Sigmoid colon (tissue), 6 donors: ENCODE measurements at regions not wholly inside any gene's neighbourhood (a gene's known extent, or its start where the extent isn't known, plus 50 kb on each side); places are given as distances from the start of the nearest gene placed in this dataset.

Experiments used
- DNase-seq: peaks from one replicate; pipeline ENCODE4 v3.0.0-alpha.2; 2019
- H3K27ac ChIP-seq, 4 donors: fragments of 200-600 bp; sonication (generic); one replicate each; pipeline ENCODE4 v1.5.1; 2016 to 2019; ENCODE audit warnings: mild to moderate bottlenecking in 1 of 4
- H3K27me3 ChIP-seq, 3 donors: fragments of 200-600 bp; sonication (generic); one replicate each; pipeline ENCODE4 v1.5.1; 2019; ENCODE audit warnings: mild to moderate bottlenecking in 1 of 3
- H3K36me3 ChIP-seq, 4 donors: fragments of 200-600 bp; sonication (generic); one replicate each; pipeline ENCODE4 v1.5.1; 2016 to 2019
- H3K4me1 ChIP-seq, 4 donors: fragments of 200-600 bp; sonication (generic); one replicate each; pipeline ENCODE4 v1.5.1; 2017 to 2019
- H3K4me3 ChIP-seq, 4 donors: fragments of 200-600 bp; sonication (generic); one replicate each; pipeline ENCODE4 v1.5.1; 2017 to 2019; ENCODE audit warnings: mild to moderate bottlenecking in 2 of 4, moderate library complexity in 1 of 4
- H3K9me3 ChIP-seq, 4 donors: fragments of 200-600 bp in 3 of 4; sonication (generic) in 3 of 4; one replicate each; pipeline versions ENCODE4 v1.5.1 to v1.6.1; 2013 to 2019
- CTCF ChIP-seq, 4 experiments: fragments of 450-650 bp in 3 of 4; fragments of 200-600 bp in 1 of 4; IDR thresholded peaks; one replicate each; pipeline ENCODE4 v1.5.1; 2016 to 2019; ENCODE audit warnings: antibody characterized with exemption in 4 of 4, mild to moderate bottlenecking in 3 of 4, moderate library complexity in 2 of 4
- EP300 ChIP-seq, 4 donors: sonication (generic); formaldehyde crosslinking; IDR thresholded peaks; one replicate each; pipeline ENCODE4 v1.6.1; 2017; ENCODE audit warnings: antibody characterized with exemption in 4 of 4
- POLR2A ChIP-seq, 2 donors: fragments of 450-650 bp; IDR thresholded peaks; one replicate each; pipeline ENCODE4 v1.6.1; 2016; ENCODE audit warnings: antibody characterized with exemption in 2 of 2, mild to moderate bottlenecking in 2 of 2, moderate library complexity in 2 of 2
- POLR2AphosphoS5 ChIP-seq, 4 donors: sonication (generic); formaldehyde crosslinking; IDR thresholded peaks; one replicate each; pipeline ENCODE4 v1.6.1; 2017; ENCODE audit warnings: antibody characterized with exemption in 4 of 4
- WGBS, 2 donors: extraction: QIAGEN DNeasy Blood & Tissue Kit; methylation state at CpG; one replicate each; pipeline ENCODE4 v1.1.7; 2013; 5-methylcytosine and 5-hydroxymethylcytosine counted together
- intact Hi-C: fragments of 100-400 bp; cut with DNase I; formaldehyde crosslinking; loops from one replicate; pipeline ENCODE4 v1.15.1; 2023
- donor health status: healthy with polysubstance abuse.
- donor health status: healthy.

DNA sequence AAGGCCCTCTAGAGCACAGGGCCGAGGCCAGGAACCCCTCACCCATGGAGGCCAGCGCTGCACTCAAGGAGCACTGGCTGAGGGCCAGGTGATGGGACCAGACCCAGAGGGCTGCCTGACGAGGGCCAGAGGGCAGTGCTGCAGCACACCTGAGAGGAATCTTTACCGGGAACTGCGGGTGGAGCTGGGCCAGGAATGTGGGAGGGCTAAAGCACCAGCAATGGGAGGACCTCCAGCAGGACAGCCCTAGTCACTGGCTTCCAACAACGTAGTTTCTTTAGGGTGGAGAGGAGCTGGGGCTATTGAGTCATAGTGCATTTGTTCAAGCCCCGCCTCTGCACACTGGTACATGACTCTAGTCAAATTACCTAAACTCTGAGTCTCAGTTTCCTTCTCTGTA lies 143.4 kb downstream of the TMEM17 start:
- WGBS, 2 donors = 76 to 82% methylated on average over 7 of the region's 7 CpGs
- no peak for DNase-seq

GRCh38 chr2:62361964-62362363 lies 144.0 kb downstream of the TMEM17 start:
- WGBS, 2 donors = 96 to 99% methylated on average over 2 of the region's 2 CpGs

More for the DNA sequence above, 143.4 kb downstream of the TMEM17 start:
- no peaks in the 10 kb centered on the region for H3K9me3 ChIP-seq
- TF ChIP-seq CTCF (IDR thresholded peaks at IDR 0.05) (no peak), POLR2AphosphoS5 (IDR thresholded peaks at IDR 0.05) (no peak), POLR2A (IDR thresholded peaks at IDR 0.05) (no peak), EP300 (IDR thresholded peaks at IDR 0.05) (no peak)
- no peak overlapping the region for H3K4me3 ChIP-seq
- intact Hi-C loops = no loop called here
- no peaks in the 10 kb centered on the region for H3K36me3 ChIP-seq
- H3K4me1 ChIP-seq = no peaks in the 10 kb centered on the region
- H3K27me3 ChIP-seq = no peaks in the 10 kb centered on the region
- H3K27ac ChIP-seq = no peak overlapping the region

DNA sequence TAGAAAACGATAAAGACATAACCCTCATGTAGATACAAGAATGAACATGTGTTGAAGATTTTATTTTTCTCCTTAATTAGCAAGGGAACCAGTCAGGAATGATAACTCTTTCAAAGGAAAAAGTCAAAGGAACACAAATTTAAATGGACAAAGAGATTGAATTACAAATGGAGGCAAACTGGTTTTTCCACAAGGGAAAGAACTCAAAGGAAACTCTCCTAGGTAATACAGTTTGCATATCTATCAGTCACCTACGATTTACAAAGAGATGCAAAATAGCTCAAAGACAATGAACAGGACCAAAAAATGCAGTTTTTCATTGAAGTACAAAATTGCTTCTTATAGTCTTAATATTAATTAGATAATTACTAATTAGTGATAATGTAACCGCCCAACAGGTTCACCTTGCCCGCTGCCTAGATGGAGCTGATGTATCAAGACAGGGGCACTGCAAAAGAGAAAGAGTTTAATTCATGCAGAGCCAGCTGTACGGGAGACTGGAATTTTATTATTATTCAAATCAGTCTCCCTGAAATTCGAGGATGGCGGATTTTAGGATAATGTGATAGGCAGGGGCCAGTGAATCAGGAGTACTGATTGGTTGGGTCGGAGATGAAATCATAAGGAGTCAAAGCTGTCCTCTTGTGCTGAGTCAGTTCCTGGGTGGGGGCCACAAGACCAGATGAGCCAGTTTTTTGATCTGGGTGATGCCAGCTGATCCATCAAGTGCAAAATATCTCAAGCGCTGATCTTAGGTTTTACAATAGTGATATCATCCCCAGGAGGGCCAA lies 151.0 kb downstream of the TMEM17 start:
- Histone ChIP-seq H3K4me3 (no peak overlapping the region), H3K9me3 (peaks cover 0 to 5% (median 0%) of the 10 kb centered on the region in 4 donors), H3K27me3 (no peaks in the 10 kb centered on the region), H3K36me3 (no peaks in the 10 kb centered on the region), H3K27ac (no peak overlapping the region), H3K4me1 (no peaks in the 10 kb centered on the region)
- no peak for DNase-seq
- TF ChIP-seq POLR2AphosphoS5 (IDR thresholded peaks at IDR 0.05) (no peak), EP300 (IDR thresholded peaks at IDR 0.05) (no peak), CTCF (IDR thresholded peaks at IDR 0.05) (no peak), POLR2A (IDR thresholded peaks at IDR 0.05) (no peak)
- 79 to 84% methylated on average over 9 of the region's 9 CpGs for WGBS, 2 donors
- intact Hi-C loops = no loop called here

More at GRCh38 chr2:62361964-62362363, 144.0 kb downstream of the TMEM17 start:
- intact Hi-C loops = no loop called here
- Histone ChIP-seq H3K27ac (no peak overlapping the region), H3K36me3 (no peaks in the 10 kb centered on the region), H3K9me3 (no peaks in the 10 kb centered on the region), H3K4me3 (no peak overlapping the region), H3K27me3 (no peaks in the 10 kb centered on the region), H3K4me1 (no peaks in the 10 kb centered on the region)
- no peak for DNase-seq
- TF ChIP-seq CTCF (IDR thresholded peaks at IDR 0.05) (no peak), POLR2A (IDR thresholded peaks at IDR 0.05) (no peak), POLR2AphosphoS5 (IDR thresholded peaks at IDR 0.05) (no peak), EP300 (IDR thresholded peaks at IDR 0.05) (no peak)

GRCh38 chr2:62352031-62352430 lies 154.0 kb downstream of the TMEM17 start:
- WGBS, 2 donors = 100% methylated on average over 1 of the region's 1 CpG
- TF ChIP-seq POLR2AphosphoS5 (IDR thresholded peaks at IDR 0.05) = no peak
- no peak for TF ChIP-seq EP300 (IDR thresholded peaks at IDR 0.05)
- no peak for TF ChIP-seq CTCF (IDR thresholded peaks at IDR 0.05)
- no peak for TF ChIP-seq POLR2A (IDR thresholded peaks at IDR 0.05)
- intact Hi-C loops = no loop called here
- Histone ChIP-seq H3K27ac (no peak overlapping the region), H3K4me1 (no peaks in the 10 kb centered on the region), H3K4me3 (no peak overlapping the region), H3K27me3 (no peaks in the 10 kb centered on the region), H3K9me3 (peaks cover 0 to 5% (median 0%) of the 10 kb centered on the region in 4 donors), H3K36me3 (no peaks in the 10 kb centered on the region)
- no peak for DNase-seq
